Umbilical cord (tissue), 1 donor: ENCODE measurements at regions not wholly inside any gene's neighbourhood (a gene's known extent, or its start where the extent isn't known, plus 50 kb on each side); places are given as distances from the start of the nearest gene placed in this dataset.

ENCODE experiments used
- DNase-seq: peaks from one replicate; pipeline ENCODE4 v3.0.0-alpha.2; 2015; ENCODE audit warnings: low spot score

DNA sequence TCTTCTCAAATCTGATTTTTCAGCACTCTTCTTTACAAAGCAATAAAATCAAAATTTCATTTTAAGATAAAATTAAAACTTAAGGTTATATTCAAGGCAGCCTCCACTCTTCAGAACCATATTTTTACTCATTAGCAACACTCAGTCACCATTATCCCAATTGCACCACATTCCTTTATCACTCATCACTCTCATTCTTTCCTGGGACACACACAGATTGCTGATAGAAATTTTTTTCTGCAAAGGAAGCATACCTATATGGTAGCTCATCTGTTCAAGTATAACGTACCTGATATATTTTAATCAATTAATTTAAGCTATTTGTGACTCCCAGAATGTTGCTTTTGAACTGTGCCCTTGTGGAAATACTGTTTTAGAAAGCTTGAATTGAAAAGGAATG is 1559.3 kb upstream of the ZEB2 start:
- DNase-seq = no peak

DNA sequence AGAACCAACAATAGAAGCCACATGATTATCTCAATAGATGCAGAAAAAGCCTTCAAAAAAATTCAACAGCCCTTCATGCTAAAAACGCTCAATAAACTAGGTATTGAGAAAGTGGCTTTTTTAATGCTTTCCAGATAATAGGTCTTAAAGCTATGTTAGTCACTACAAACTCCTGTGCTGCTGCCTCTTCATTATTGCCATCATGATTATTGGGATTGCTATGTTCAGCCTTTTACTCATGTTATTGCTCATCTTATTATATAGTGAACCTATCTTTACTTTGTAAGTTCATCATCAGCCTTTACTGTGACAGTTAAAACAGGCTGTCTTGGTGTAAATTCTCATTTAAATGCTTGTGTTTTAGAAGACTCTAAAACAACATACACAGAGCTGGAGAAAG is 1557.2 kb upstream of the ZEB2 start:
- no peak for DNase-seq

DNA sequence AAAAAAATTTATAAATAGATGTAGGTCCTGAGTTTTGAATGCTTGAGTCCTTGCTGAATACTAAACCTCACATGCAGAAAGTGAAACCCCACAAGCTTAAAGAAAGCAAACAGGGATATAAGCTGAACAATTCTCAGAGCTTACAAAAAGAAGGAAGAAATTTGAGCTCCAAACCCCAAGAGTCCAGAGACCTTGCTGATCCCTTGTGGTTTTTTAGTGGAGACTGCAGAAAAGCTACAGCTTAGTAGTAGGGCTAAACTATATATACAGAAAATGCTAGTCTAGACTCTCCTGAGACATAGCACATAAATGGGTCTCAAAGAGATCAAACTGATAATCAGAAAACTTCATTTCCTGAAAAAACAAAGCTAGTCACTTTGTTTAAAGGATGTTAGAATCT is 1548.1 kb upstream of the ZEB2 start:
- no peak for DNase-seq

DNA sequence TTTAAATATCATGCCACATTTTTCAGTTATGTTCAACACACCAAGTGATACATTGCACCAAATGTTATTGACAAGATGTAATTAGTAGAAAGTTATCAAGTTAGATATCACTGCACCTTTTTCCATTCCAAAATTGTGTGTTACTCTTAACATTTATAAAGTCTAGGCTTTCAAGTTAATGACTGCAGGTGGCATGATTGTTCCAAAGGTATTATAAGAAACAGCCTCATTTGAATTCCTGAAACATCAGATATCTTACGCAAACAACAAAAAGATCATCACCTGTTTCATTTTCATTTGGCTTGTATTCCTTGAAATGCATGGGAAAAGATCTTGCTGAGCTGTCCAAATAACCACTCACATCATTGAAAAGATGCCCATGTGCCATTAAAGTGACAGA is 1528.2 kb upstream of the ZEB2 start:
- DNase-seq = no peak

DNA sequence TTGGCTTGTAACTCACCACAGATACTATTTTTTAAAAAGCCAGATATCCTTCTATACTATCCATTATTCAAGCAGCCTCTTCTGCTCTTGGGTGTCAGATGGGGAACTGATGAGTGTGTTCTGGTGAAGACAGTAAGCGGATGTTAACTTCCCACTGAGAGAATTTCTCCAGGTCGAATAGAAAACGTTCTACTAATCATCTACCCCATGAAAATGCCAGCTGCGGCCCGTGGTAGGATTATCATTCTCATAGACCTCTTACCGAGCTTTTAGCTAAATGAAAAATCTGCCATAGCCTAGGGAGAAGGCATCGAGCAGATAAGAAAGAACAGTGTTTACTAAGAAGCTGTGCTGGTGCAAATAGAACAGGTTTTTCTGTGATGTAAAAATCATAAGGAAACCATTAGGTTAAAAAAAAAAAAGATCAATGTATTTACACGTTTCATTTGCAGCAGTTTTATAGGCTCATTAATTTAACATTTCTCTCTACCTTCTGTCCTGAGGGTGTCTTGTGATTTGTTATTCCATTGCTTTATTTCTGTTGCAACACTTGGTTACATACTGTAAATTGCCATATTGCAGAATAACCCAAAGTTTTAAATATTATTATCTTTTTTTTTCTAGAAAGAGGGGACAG is 1521.5 kb upstream of the ZEB2 start:
- DNase-seq = peak; percentile 5

DNA sequence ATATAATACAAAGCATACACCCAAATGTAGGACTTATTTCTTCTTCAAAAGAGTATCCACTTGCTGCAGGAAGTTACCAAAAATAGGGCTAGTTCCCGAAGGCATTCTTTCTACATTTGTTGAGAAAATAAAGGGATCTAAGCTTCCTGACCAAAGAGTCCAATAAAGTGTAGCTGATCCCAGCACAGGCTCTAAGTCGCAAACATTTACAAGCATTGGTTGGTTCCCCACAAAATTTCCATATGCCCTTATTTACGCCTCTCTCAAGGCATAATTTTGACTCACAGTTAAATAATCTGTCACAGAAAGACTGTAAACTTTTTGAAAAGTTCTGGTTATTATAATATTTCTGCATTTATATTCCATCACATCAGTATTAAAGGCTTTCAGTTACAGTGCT is 1520.1 kb upstream of the ZEB2 start:
- DNase-seq = peak; percentile 3

DNA sequence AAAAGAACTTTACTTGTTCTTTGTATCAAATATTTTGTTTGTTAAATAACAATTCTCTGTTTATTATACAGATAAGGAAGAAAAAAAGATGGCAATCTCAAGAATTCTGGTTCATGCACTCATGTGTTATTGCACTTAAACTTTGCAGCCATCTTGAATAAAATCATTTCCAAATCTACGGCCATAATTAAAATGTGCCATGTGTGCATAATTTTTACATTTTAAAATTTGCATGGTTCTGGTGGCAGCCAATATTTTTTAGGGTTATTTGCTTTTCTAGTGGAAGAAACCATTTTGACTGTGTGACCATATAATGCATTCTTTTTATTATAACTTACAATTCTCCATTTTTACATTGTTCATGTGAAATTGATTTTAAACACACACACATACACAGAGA is 1518.1 kb upstream of the ZEB2 start:
- DNase-seq = no peak

DNA sequence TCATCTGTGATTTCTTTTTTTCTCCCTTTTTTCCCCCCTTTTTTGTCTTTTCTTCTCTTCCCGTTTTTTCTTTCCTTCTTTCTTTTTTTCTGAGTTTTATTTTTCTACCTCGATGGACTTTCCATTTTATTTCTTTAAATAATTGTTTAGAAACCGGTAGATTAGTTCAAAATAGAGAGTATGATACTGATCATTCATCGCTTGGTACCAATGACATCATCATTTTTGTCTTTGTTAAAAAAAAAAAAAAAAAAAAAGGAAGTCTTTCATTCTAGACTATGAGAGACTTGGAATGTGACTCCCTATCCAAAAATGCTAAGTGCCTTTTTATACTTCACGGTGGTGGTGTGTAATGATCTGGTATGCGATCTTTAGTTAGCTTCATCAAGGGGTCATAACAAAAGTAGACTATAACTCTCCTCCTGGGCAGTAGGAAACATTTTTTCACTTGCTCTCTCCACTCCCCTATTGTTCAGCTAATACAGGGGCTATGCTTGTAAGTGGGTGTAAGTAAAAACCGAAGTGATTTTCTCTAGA is 1517.5 kb upstream of the ZEB2 start:
- no peak for DNase-seq

DNA sequence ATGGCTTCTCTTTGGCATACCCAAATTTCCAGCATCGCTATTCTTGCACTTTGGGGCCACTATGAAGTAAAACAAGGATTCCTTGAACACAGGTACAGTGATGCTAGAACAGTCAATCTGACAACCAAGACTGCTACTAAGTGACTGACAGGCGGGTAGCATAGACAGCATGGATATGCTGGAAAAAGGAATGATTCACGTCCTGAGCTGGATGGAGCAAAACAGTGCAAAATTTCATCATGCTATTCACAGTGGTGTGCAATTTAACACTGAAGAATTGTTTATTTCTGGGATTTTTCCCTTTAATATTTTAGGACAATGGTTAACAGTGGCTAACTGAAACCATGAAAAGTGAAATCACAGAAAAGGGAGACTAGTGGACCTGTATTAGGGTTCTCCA is 1511.2 kb upstream of the ZEB2 start:
- no peak for DNase-seq

DNA sequence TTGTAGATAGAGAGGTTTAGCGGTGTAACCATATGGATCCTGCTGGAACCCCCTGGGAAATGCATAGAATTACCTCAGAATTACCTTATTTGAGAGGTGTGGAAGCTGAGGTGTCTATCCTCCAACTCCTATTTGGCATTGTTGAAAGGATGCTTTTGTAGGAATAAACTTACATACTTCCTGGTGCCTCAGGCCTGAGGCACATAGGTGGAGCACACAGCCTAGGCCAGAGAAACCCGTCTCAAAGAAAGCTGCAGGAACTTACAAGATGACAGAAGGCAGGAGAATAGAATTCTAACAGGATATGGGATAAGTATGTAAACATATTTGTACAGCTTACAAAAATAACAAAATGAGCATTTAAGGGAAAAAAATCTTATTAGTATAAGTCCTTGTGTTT is 1507.2 kb upstream of the ZEB2 start:
- no peak for DNase-seq

DNA sequence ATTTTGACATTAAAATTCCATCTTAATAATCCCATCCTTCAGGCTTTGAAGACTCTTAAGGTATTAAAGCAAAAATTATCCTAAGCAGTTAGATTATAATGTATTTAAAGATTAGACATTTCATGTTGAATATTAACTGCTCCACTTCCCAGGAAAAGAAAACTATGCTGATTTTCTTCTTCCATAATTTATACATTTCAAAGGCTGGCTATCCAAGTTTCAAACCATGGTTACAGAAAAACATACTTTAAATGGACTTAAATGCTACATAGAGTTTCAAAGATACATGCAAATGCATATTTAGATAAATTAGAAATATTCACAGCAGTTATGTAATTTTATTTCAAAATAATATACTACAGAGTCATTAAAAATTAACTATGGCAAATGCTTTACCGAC is 1505.6 kb upstream of the ZEB2 start:
- DNase-seq = no peak

DNA sequence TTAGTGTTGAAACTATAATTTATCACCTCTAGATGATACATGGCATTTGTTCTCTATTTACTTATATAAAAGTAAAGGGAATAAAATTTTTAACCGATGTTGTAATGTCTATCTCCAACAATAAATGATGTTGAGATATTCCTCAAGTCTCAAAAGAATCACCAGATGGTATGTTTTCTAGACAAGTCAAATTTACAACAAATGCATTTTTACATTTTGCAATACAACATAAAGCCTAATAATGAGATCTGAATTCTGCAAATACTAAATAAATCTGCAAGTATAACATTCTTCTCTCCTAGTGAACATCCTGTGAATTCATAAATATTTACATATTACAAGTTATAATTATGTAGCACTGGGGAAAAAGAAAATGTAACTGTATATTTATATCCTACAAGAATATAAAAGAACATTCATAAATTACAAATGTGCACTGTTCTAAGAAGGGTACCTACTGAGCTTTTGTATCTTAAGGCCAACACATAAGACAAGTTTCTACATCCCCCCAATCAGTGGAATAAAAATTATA is 1504.4 kb upstream of the ZEB2 start:
- no peak for DNase-seq

DNA sequence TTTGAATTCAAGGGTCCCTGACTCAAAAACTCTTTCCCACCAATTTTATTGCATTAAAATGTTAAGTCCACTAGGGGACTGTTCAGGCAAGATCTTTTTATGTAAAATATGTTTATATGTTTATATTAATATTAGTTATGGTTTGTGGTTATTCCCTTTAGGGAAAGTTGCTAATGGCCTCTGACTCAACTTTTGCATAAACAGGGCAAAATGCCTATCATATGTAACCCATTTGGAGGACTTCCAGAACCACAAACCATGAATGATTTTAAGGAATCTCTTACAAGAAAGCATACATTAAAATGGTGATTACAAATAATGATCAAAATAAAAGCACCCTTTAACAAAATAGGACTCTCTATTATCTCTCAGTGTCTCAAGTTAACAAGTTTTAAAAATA is 1484.5 kb upstream of the ZEB2 start:
- DNase-seq = no peak

DNA sequence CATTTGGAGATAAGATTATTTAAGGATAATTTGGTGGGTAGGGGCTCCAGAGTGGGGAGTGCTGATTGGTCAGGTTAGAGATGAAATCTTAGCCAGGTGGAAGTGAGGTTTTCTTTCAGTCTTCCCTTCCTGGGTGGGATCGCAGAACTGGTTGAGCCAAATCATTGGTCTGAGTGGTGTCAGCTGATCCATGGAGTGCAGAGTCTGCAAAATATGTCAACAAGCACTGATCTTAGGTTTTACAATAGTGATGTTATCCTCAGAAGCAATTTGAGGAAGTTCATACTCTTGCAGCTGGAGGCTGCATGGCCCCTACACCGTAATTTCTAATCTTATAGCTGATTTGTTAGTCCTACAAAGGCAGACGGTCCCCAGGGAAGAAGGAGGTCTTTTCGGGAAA is 1483.4 kb upstream of the ZEB2 start:
- DNase-seq = no peak

DNA sequence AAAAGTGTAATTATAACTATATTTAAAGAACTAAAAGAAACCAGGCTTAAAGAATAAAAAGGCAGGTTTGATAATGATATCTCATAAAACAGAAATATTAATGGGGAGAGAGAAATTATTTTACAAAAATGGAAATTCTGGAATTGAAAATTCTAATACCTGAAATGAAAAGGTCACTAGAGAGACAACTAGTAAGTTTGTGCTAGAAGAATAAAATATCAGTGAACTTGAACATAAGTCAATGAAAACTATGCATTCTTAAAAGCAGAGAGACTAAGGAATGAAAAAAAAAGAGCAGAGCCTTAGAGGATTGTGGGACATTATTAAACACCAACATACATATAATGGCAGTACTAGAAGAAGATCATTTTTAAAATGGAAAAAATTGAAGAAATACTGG is 1475.0 kb upstream of the ZEB2 start:
- DNase-seq = no peak

DNA sequence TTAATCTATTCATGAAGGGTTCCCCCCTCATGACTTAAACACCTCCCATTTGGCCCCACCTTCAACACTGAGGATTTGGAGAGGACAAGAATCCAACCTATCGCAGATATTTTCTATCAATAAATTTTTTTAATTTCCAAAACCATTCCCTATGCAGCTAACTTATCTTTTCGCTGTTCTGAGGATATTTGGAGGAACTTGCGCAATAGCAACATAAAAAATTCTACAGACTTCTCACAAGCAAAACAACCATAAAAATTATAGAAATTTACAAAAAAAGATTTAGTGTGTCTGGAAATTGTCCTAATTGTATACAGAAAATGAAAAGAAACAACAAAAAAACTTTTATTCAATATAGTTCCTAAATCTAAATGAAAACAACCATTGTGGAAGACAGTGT is 1472.7 kb upstream of the ZEB2 start:
- DNase-seq = no peak

DNA sequence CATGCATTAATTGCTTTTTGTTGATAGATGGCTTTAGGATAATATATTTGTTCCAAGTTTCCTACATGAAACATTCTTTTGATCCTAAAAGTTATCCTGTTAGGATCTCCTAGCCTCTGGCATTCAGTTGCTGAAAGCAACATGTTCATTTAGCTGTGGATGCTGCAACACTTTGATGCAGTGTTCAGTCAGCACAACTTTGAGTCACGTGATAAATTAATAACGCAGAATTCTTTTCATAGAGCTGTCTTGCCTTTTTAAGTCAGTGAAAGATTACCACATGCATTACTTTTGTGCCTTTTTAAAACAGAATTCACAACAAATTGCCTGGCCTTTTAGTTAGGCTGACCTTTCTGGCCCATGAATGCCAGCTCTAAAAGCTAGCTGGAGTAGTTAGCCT is 1467.9 kb upstream of the ZEB2 start:
- peak; percentile 5 for DNase-seq

DNA sequence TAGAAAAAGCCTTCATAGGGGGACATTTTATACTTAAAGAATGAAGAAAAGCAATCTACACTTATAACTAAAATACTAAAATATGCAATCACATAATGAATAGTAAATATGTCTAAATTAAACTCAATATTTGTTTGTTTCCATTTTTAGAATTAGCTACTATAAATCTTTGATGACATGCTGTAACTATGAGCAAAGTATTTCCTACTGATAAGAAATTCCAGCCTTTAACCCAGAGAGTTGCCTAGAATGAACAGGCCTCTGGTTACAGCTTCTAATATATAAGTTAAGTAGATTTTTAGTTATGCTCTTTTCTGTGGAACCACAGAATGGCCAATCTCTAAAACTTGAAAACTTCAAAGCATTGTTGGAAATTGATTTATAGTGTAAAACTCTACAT is 1465.6 kb upstream of the ZEB2 start:
- peak; percentile 31 for DNase-seq

DNA sequence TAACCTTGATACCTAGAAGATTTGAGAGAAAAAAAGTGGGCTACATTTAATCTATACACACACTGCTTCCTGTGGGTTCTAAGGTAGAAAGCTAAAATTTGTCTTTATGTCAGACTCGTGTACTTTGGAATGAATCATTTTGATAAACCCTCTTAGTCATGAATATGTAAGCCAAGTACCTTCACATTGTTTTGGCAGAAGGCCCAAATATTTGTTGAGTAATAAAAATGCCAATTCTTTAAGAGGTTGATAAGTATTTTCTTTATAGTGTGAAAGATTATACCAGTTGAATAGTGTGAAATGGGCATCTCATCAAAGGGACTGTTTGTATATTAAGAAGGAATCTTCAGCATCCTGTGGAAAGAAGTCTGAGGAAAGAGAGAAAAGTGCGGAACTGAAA is 1464.7 kb upstream of the ZEB2 start:
- DNase-seq = peak; percentile 39

DNA sequence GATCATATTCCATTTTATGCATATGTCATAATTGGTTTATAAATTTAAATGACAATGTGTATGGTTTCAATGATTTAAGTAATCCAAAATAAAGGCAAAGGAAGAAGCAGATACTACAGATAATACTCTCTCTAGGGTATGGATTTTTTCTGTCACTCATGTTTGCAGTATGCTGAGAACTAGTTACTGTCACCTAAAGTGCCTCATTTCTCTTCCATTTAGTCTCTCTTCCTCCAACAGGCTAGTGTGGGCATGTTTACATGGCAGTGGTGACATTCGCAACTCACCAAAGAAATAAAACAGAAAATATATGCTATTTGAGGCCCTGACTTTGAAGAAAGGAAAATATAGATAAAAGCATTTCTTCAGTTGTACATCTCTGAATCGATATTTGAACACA is 1460.4 kb upstream of the ZEB2 start:
- no peak for DNase-seq

DNA sequence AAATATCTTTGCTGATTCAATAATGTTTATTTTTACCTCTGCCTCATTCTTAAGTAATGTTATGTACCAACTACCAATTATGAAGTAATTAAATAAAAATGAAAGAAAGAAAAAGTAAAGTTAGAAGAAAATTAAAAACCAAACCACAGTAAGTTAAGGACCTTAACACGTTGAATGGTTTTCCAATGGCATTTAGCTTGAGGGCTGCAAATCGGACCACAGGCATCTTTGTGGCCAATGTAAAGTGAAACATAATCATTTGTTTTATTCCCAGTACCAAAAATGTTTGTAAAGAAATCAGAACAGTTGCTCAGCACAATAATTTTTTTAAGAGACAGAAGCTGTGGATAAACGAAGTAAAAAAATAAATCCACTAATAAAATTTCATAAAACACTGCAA is 1455.5 kb upstream of the ZEB2 start:
- DNase-seq = no peak

DNA sequence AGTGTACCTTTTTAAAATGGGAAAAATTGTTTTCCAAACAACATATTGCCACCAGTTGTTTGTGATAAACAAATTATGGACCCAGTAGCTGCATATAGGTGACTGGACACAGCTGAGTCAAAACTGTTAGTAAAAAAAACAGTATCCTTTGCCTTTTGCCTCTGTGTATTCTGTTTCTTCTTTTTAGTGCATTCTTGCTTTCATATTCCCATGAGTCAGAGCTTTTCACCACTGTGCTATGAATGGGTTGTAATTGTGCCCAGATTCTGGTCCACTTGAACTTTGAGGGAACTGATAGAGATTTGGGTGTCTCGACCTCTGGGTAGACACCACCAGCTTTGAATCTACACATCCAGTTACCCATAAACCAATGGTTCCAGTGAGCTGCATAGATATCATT is 1441.9 kb upstream of the ZEB2 start:
- no peak for DNase-seq

DNA sequence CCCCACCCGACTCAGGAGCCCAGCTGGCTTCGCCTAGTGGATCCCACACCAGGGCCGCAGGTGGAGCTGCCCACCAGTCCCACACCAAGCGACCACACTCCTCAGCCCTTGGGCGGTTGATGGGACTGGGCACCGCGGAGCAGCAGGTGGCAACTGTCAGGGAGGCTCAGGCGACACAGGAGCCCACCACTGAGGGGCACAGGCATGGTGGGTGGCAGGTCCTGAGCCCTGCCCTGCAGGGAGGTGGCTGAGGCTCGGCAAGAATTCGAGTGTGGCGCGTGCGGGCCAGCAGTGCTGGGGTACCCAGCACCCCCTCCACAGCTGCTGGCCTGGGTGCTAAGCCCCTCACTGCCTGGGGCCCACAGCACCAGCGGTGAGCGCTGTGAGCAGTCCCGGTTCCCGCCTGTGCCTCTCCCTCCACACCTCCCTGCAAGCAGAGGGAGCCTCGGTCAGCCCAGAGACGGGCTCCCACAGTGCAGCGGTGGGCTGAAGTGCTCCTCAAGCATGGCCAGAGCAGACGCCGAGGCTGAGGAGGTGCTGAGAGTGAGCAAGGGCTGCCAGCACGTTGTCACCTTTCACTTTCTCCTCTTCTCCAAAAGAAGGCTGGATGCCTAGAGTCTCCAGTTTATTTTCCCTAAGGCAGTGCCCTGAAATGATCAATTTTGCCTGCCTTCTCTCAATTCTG is 1440.7 kb upstream of the ZEB2 start:
- no peak for DNase-seq
